GM20000 (cell line): ENCODE measurements at regions not wholly inside any gene's neighbourhood (a gene's known extent, or its start where the extent isn't known, plus 50 kb on each side); places are given as distances from the start of the nearest gene placed in this dataset.

ENCODE experiments used
- DNase-seq: peaks from one replicate; pipeline ENCODE4 v3.0.0; 2012; ENCODE audit warnings: low spot score
- TF ChIP-seq, protein P1 (sequence below): IDR thresholded peaks from 2 replicates; pipeline ENCODE4 v1.5.1; 2012; ENCODE audit warnings: mild to moderate bottlenecking, control low read depth; ENCODE audit errors: extremely low read depth, missing control alignments

- DNase-seq = no peak
- TF ChIP-seq, protein P1, sequence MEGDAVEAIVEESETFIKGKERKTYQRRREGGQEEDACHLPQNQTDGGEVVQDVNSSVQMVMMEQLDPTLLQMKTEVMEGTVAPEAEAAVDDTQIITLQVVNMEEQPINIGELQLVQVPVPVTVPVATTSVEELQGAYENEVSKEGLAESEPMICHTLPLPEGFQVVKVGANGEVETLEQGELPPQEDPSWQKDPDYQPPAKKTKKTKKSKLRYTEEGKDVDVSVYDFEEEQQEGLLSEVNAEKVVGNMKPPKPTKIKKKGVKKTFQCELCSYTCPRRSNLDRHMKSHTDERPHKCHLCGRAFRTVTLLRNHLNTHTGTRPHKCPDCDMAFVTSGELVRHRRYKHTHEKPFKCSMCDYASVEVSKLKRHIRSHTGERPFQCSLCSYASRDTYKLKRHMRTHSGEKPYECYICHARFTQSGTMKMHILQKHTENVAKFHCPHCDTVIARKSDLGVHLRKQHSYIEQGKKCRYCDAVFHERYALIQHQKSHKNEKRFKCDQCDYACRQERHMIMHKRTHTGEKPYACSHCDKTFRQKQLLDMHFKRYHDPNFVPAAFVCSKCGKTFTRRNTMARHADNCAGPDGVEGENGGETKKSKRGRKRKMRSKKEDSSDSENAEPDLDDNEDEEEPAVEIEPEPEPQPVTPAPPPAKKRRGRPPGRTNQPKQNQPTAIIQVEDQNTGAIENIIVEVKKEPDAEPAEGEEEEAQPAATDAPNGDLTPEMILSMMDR = no peak
Measured at GRCh38 chr2:217107480-217107879, 247.6 kb upstream of the TNP1 start.

- no peak for DNase-seq
Measured at GRCh38 chr2:217106650-217107014, 246.8 kb upstream of the TNP1 start.

DNA sequence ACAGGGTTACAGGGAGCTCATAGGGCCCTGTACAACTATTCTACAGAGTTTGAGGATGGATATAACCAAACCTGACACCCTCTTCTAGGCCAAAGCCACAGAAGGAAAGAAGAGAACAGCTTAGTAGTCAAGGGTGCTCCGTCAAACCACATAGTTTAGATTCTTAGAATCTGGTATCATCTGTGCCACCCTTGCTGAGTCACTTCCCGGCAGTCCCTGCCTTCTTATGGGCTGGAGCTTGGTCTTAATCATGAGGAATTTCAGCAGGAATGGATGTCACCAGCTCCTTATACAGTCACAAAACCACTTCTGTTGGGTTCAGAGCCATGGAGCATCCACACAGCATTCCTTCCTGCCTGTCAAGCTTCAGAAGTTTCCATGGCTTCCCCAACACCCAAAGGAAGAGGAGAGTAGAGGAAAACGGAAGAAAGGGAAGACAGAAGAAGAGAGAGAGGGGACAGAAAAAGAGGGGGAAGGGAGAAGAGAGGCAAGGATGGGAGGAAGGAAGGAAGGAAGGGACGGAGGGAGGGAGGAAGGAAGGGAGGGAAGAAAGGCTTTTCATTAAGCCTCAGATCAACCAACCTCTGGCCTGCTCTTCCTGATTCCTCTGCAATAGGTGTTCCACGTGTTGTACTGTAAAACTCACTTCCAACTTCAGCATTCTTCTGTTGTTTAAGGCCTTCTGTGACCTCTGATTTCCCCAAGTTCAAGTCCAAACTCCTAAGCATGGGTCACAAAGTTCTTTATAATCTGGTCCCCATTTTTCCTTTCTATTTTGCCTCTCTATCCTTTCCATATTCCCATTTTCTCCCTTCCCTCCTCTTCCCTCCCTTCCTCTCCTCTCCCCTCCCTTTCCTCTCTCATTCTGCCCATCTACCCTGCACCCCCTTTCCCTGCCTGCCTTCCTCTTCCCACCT, 246.1 kb upstream of the TNP1 start:
- no peak for DNase-seq
- TF ChIP-seq, protein P1 = no peak

More at GRCh38 chr2:217106650-217107014, 246.8 kb upstream of the TNP1 start:
- TF ChIP-seq, protein P1 = no peak

DNA sequence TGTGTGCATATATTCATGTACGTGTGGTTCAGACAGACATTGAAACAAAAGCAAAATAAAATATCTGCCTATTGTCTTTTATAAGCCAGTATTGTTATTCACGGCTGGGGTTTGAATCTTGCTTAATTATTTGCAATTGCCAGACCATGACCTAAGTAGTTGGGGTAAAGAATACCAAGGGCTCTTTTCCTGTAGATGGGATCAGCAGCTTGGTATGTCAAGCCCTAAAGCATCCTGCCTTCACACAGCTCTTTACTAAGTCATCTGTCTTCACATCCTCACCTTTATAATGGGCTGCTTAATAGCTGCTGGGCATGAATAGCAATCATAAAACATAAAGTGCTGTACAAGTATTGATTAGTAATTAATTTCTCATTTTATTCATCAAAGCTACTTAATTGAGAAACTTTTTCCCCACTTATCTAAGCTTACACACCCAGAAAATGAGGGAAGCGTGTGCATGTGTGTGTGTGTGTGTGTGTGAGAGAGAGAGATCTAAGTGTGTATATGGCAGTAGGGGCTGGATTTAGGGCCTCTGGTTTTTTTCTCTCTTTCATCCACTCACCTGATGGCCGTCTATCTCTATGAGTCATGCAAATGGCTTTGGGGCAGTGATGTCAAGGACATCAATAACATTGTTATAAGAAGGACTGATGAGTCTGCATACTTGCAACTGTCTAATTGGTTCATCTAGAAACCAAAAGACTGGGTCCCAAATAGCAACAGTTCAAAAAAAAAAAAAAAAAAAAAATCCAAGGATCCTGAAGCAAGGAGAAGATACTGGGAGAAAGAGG, 244.1 kb upstream of the TNP1 start:
- TF ChIP-seq, protein P1 = no peak
- DNase-seq = no peak

DNA sequence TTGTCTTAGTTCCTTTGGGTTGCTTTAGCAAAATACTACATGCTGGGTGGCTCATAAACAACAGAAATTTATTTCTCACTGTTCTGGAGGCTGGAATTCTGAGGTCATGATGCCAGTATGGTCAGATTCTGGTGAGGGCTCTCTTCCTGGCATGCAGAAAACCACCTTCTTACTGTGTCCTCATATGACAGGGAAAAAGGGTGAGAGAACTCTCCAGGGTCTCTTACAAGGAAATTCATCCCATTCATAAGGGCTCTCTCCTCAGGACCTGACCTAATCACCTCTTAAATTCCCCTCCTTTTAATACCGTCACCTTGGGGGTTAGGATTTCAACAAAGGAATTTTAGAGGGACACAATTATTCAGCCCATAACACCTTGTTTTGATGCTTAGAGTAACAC, 243.1 kb upstream of the TNP1 start:
- no peak for DNase-seq
- TF ChIP-seq, protein P1 = no peak

GRCh38 chr2:217101972-217102371, 242.1 kb upstream of the TNP1 start:
- no peak for DNase-seq
- TF ChIP-seq, protein P1 = no peak

- DNase-seq = no peak
- TF ChIP-seq, protein P1 = no peak
Measured at GRCh38 chr2:217099561-217099960, 239.7 kb upstream of the TNP1 start.
